H1 (cell line): ENCODE measurements at regions not wholly inside any gene's neighbourhood (a gene's known extent, or its start where the extent isn't known, plus 50 kb on each side); places are given as distances from the start of the nearest gene placed in this dataset.
"Not testable (repeated sequence)": the region's sequence is repeated elsewhere in the genome, so short reads cannot be mapped to it uniquely, and the experiment has no call there.

Experiments
- CTCF ChIA-PET: fragments of 300-600 bp; sonication (Branson Sonifier 250); formaldehyde crosslinking; loops from one replicate; lab custom pipeline; 2021; ENCODE audit not compliant: partially characterized antibody; lab: Charles Lee
- POLR2A ChIA-PET: fragments of 300-600 bp; sonication (Branson Sonifier 250); formaldehyde crosslinking; loops from one replicate; lab custom pipeline; 2021; ENCODE audit warnings: inconsistent platforms; ENCODE audit not compliant: partially characterized antibody; lab: Charles Lee
- DNase-seq, 2 experiments: peaks; one replicate each; pipeline versions ENCODE4 v3.0.0 to v3.0.0-alpha.2; 2010 to 2022; ENCODE audit warnings: low spot score in 2 of 2, low read depth in 1 of 2, mixed read lengths in 1 of 2
- FAIRE-seq: peaks from 2 replicates; lab custom pipeline; 2011; peaks lifted over from hg19 to GRCh38; lab: Jason Lieb, UNC
- H2AFZ ChIP-seq: 2 replicates; pipeline ENCODE4 v1.8.1; 2012; ENCODE audit warnings: low read length, inconsistent platforms
- H2AK5ac ChIP-seq: 2 replicates; pipeline ENCODE4 v1.6.1; 2013; ENCODE audit warnings: low read depth, low read length
- H2BK120ac ChIP-seq: replicated peaks from 2 replicates; pipeline ENCODE3; 2013; ENCODE audit warnings: low read depth, low read length, inconsistent platforms
- H2BK12ac ChIP-seq: 2 replicates; pipeline ENCODE4 v1.6.1; 2013; ENCODE audit warnings: low read depth, low read length
- H2BK15ac ChIP-seq: 2 replicates; pipeline ENCODE4 v1.6.1; 2013; ENCODE audit warnings: low read length
- H2BK20ac ChIP-seq: 2 replicates; pipeline ENCODE4 v1.6.1; 2013; ENCODE audit warnings: low read length
- H2BK5ac ChIP-seq: 2 replicates; pipeline ENCODE4 v1.6.1; 2013; ENCODE audit warnings: low read depth, low read length
- H3K14ac ChIP-seq: 2 replicates; pipeline ENCODE4 v1.6.1; 2013; ENCODE audit warnings: inconsistent platforms; ENCODE audit not compliant: insufficient read length
- H3K18ac ChIP-seq: 2 replicates; pipeline ENCODE4 v1.6.1; 2013; ENCODE audit warnings: low read length; ENCODE audit errors: extremely low read depth
- H3K23ac ChIP-seq: 2 replicates; pipeline ENCODE4 v1.6.1; 2013; ENCODE audit warnings: inconsistent platforms; ENCODE audit not compliant: insufficient read length
- H3K23me2 ChIP-seq: 2 replicates; pipeline ENCODE4 v1.6.1; 2013; ENCODE audit warnings: low read depth, low read length
- H3K27ac ChIP-seq: 2 replicates; pipeline ENCODE4 v1.6.1; 2011; ENCODE audit warnings: low read depth, low read length, inconsistent platforms
- H3K27me3 ChIP-seq, 4 experiments: replicated peaks in 1 of 4; 1 replicate in 1 of 4; 2 replicates in 3 of 4; pipeline versions ENCODE4 v1.6.1 to v1.8.1; 2011 to 2013; ENCODE audit warnings: low read length in 3 of 4, mild to moderate bottlenecking in 3 of 4, inconsistent platforms in 2 of 4, mixed read lengths in 2 of 4, moderate library complexity in 1 of 4; ENCODE audit not compliant: control insufficient read depth in 3 of 4, insufficient read depth in 3 of 4; ENCODE audit errors: extremely low read depth in 1 of 4
- H3K36me3 ChIP-seq, 4 experiments: 2 replicates each; pipeline versions ENCODE4 v1.6.1 to v1.8.1; 2011 to 2013; ENCODE audit warnings: mild to moderate bottlenecking in 4 of 4, low read length in 3 of 4, moderate library complexity in 2 of 4, control low read depth in 1 of 4, inconsistent platforms in 1 of 4; ENCODE audit not compliant: insufficient read depth in 4 of 4, control insufficient read depth in 2 of 4
- H3K4ac ChIP-seq: replicated peaks from 2 replicates; pipeline ENCODE3; 2013; ENCODE audit warnings: low read length, low read depth, mixed read lengths, inconsistent platforms; ENCODE audit not compliant: insufficient read length
- H3K4me1 ChIP-seq, 4 experiments: replicated peaks in 1 of 4; 1 replicate in 1 of 4; 2 replicates in 3 of 4; pipeline versions ENCODE4 v1.6.1 to v1.8.1; 2011 to 2013; ENCODE audit warnings: low read length in 3 of 4, inconsistent platforms in 2 of 4, mixed read lengths in 1 of 4; ENCODE audit not compliant: insufficient read depth in 4 of 4, control insufficient read depth in 3 of 4
- H3K4me2 ChIP-seq, 2 experiments: 2 replicates each; pipeline versions ENCODE4 v1.6.1 to v1.8.1; 2011 to 2013; ENCODE audit warnings: low read depth in 2 of 2, low read length in 2 of 2, control low read depth in 1 of 2, inconsistent platforms in 1 of 2, mild to moderate bottlenecking in 1 of 2; ENCODE audit not compliant: insufficient read depth in 1 of 2
- H3K4me3 ChIP-seq, 4 experiments: fragments of 200-600, 300-600 bp in 1 of 4; sonication (generic), shearing (Covaris generic), sonication (Bioruptor Twin) in 1 of 4; 2 replicates each; pipeline versions ENCODE4 v1.5.1 to v1.8.1; 2011 to 2016; ENCODE audit warnings: low read length in 4 of 4, low read depth in 3 of 4, control low read depth in 2 of 4, inconsistent platforms in 2 of 4, mild to moderate bottlenecking in 2 of 4, mixed read lengths in 1 of 4, moderate library complexity in 1 of 4; ENCODE audit not compliant: insufficient read depth in 2 of 4; ENCODE audit errors: extremely low read depth in 1 of 4
- H3K56ac ChIP-seq: replicated peaks from 2 replicates; pipeline ENCODE3; 2013; ENCODE audit warnings: low read depth, mild to moderate bottlenecking, mixed read lengths, low read length, inconsistent platforms; ENCODE audit not compliant: insufficient read length
- H3K79me1 ChIP-seq: 2 replicates; pipeline ENCODE4 v1.6.1; 2013; ENCODE audit warnings: low read depth, low read length, control low read depth
- H3K79me2 ChIP-seq, 2 experiments: 2 replicates each; pipeline versions ENCODE4 v1.6.1 to v1.8.1; 2012 to 2013; ENCODE audit warnings: low read length in 2 of 2, mild to moderate bottlenecking in 2 of 2, inconsistent platforms in 1 of 2; ENCODE audit not compliant: insufficient read depth in 2 of 2, control insufficient read depth in 1 of 2
- H3K9ac ChIP-seq, 4 experiments: replicated peaks in 1 of 4; 1 replicate in 1 of 4; 2 replicates in 3 of 4; pipeline versions ENCODE4 v1.6.1 to v1.8.1; 2011 to 2013; ENCODE audit warnings: low read depth in 3 of 4, low read length in 3 of 4, control low read depth in 2 of 4, mild to moderate bottlenecking in 2 of 4, moderate library complexity in 2 of 4, inconsistent platforms in 1 of 4; ENCODE audit errors: extremely low read depth in 1 of 4
- H3K9me3 ChIP-seq, 2 experiments: 2 replicates each; pipeline versions ENCODE4 v1.6.1 to v1.8.1; 2012 to 2013; ENCODE audit warnings: mild to moderate bottlenecking in 2 of 2, moderate library complexity in 2 of 2, control low read depth in 1 of 2, inconsistent platforms in 1 of 2, low read depth in 1 of 2, low read length in 1 of 2, mixed read lengths in 1 of 2; ENCODE audit not compliant: insufficient read depth in 2 of 2
- H4K20me1 ChIP-seq, 2 experiments: replicated peaks in 1 of 2; 2 replicates each; pipeline versions ENCODE3 to v1.8.1; 2011 to 2013; ENCODE audit warnings: inconsistent platforms in 2 of 2, low read length in 2 of 2, mild to moderate bottlenecking in 1 of 2; ENCODE audit not compliant: insufficient read depth in 2 of 2, control insufficient read depth in 1 of 2
- H4K5ac ChIP-seq: 2 replicates; pipeline ENCODE4 v1.6.1; 2013; ENCODE audit warnings: low read length, low read depth, mixed read lengths, inconsistent platforms; ENCODE audit not compliant: insufficient read length
- H4K8ac ChIP-seq: 2 replicates; pipeline ENCODE4 v1.8.0; 2013; ENCODE audit warnings: mild to moderate bottlenecking, moderate library complexity, low read length, inconsistent platforms; ENCODE audit not compliant: insufficient read depth; ENCODE audit errors: extremely low read depth
- H4K91ac ChIP-seq: replicated peaks from 2 replicates; pipeline ENCODE3; 2013; ENCODE audit warnings: low read length, mixed read lengths, inconsistent platforms; ENCODE audit not compliant: insufficient read length
- WGBS, 2 experiments: shearing (Covaris generic) in 1 of 2; methylation state at CpG; one replicate each; pipeline versions ENCODE4 v1.1.6 to v1.1.7; 2013 to 2015; ENCODE audit warnings: low lambda C conversion rate in 2 of 2, mixed read lengths in 2 of 2, inconsistent platforms in 1 of 2, low coverage in 1 of 2, missing lambda C conversion rate in 1 of 2; ENCODE audit not compliant: insufficient replicate concordance in 2 of 2, insufficient coverage in 1 of 2, insufficient read length in 1 of 2; ENCODE audit errors: extremely low coverage in 1 of 2, missing lambda C conversion rate in 1 of 2; 5-methylcytosine and 5-hydroxymethylcytosine counted together

DNA sequence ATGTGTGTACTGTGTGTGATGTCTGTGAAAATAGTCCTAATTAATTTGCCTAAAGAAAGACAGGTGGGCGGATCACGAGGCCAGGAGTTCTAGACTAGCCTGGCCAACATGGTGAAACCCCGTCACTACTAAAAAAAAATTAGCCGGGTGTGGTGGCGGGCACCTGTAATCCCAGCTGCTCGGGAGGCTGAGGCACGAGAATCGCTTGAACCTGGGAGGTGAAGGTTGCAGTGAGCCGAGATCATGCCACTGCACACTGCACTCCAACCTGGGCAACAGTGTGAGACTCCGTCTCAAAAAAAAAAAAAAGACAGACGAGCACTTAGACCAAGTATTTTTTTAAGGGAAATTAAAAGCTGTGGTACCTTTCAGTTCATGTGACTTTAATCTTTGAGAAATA is 226.0 kb upstream of the GBE1 start:
- POLR2A ChIA-PET, H3K9ac ChIP-seq: not testable (repeated sequence)

More for the DNA sequence above, 226.0 kb upstream of the GBE1 start:
- H4K20me1 ChIP-seq, H4K91ac ChIP-seq, H3K18ac ChIP-seq, H2BK15ac ChIP-seq, H3K79me1 ChIP-seq, H3K27me3 ChIP-seq, H2BK5ac ChIP-seq, H3K4me1 ChIP-seq, H3K36me3 ChIP-seq, H4K5ac ChIP-seq, H3K27ac ChIP-seq, H2AK5ac ChIP-seq, H3K23me2 ChIP-seq, H3K23ac ChIP-seq, H2BK12ac ChIP-seq, FAIRE-seq, DNase-seq, H3K4me3 ChIP-seq, H2BK20ac ChIP-seq, H3K14ac ChIP-seq, H2AFZ ChIP-seq, H3K4ac ChIP-seq, H4K8ac ChIP-seq, H3K79me2 ChIP-seq, H3K9me3 ChIP-seq, H2BK120ac ChIP-seq, H3K56ac ChIP-seq, H3K4me2 ChIP-seq: not testable (repeated sequence)
- 93% methylated on average over 11 of the region's 11 CpGs; no CpG with 5 or more reads in 1 of the 2 experiments for WGBS, 2 experiments
- CTCF ChIA-PET = interaction anchor here (1.3 kb wide), 2 partner anchors 8 to 78 kb away, joined by 3 read pairs; no protein-coding TSS in a partner anchor
